Neural progenitor cell (in vitro differentiated cells): ENCODE measurements at regions not wholly inside any gene's neighbourhood (a gene's known extent, or its start where the extent isn't known, plus 50 kb on each side); places are given as distances from the start of the nearest gene placed in this dataset.

Source experiments
- DNase-seq: peaks from one replicate; pipeline ENCODE4 v3.0.0-alpha.2; 2016; ENCODE audit warnings: low spot score
- H2AFZ ChIP-seq: fragments of 200-600 bp; sonication (generic); replicated peaks from 2 replicates; pipeline ENCODE4 v1.6.1; 2016; ENCODE audit warnings: antibody characterized with exemption
- H3F3A ChIP-seq: fragments of 200-600 bp; sonication (generic); 2 replicates; pipeline ENCODE4 v1.6.1; 2016; ENCODE audit warnings: antibody characterized with exemption, low read depth
- H3K27ac ChIP-seq: fragments of 200-600 bp; sonication (generic); 2 replicates; pipeline ENCODE4 v1.5.1; 2016; ENCODE audit warnings: mild to moderate bottlenecking
- H3K27me3 ChIP-seq: fragments of 200-600 bp; sonication (generic); 2 replicates; pipeline ENCODE4 v1.6.1; 2016; ENCODE audit warnings: mild to moderate bottlenecking, moderate library complexity
- H3K36me3 ChIP-seq: fragments of 200-600 bp; sonication (generic); 2 replicates; pipeline ENCODE4 v1.5.1; 2016
- H3K4me1 ChIP-seq: fragments of 200-600 bp; sonication (generic); 2 replicates; pipeline ENCODE4 v1.6.1; 2016; ENCODE audit warnings: mixed run types
- H3K4me2 ChIP-seq: fragments of 200-600 bp; sonication (generic); 2 replicates; pipeline ENCODE4 v1.6.1; 2016
- H3K4me3 ChIP-seq: fragments of 200-600 bp; sonication (generic); 2 replicates; pipeline ENCODE4 v1.5.1; 2016
- H3K79me2 ChIP-seq: fragments of 200-600 bp; sonication (generic); 2 replicates; pipeline ENCODE4 v1.6.1; 2016; ENCODE audit warnings: low read depth
- H3K9ac ChIP-seq: fragments of 200-600 bp; sonication (generic); 2 replicates; pipeline ENCODE4 v1.6.1; 2016
- H3K9me3 ChIP-seq: fragments of 200-600 bp; sonication (generic); 2 replicates; pipeline ENCODE4 v1.5.1; 2016; ENCODE audit warnings: low read depth
- H4K20me1 ChIP-seq: fragments of 200-600 bp; sonication (generic); 2 replicates; pipeline ENCODE4 v1.6.1; 2016; ENCODE audit warnings: low read depth
- H3K27ac Mint-ChIP-seq: 3 replicates; pipeline ENCODE4 v1.8.0; 2021; ENCODE audit warnings: mixed read lengths
- H3K27me3 Mint-ChIP-seq: 2 replicates; pipeline ENCODE4 v1.8.0; 2022; ENCODE audit warnings: low read depth, mild to moderate bottlenecking, inconsistent platforms, moderate library complexity, mixed read lengths; ENCODE audit not compliant: insufficient read depth
- H3K36me3 Mint-ChIP-seq: 3 replicates; pipeline ENCODE4 v1.8.0; 2021; ENCODE audit warnings: mixed read lengths
- H3K4me1 Mint-ChIP-seq: 3 replicates; pipeline ENCODE4 v1.8.0; 2021; ENCODE audit warnings: mixed read lengths
- H3K4me3 Mint-ChIP-seq: 3 replicates; pipeline ENCODE4 v1.8.0; 2021; ENCODE audit warnings: mild to moderate bottlenecking, moderate library complexity, mixed read lengths
- H3K9me3 Mint-ChIP-seq: 3 replicates; pipeline ENCODE4 v1.8.0; 2020; ENCODE audit warnings: mixed read lengths
- CTCF ChIP-seq: fragments of 200-600 bp; sonication (generic); IDR thresholded peaks from 2 replicates; pipeline ENCODE4 v1.5.1; 2017; ENCODE audit warnings: antibody characterized with exemption, mild to moderate bottlenecking
- EZH2 ChIP-seq: fragments of 200-600 bp; sonication (generic); IDR thresholded peaks from 2 replicates; pipeline ENCODE4 v1.6.1; 2017; ENCODE audit warnings: antibody characterized with exemption, mild to moderate bottlenecking, moderate library complexity
- EZH2phosphoT487 ChIP-seq: fragments of 200-600 bp; sonication (generic); IDR thresholded peaks from 2 replicates; pipeline ENCODE4 v1.6.1; 2017; ENCODE audit warnings: antibody characterized with exemption

GRCh38 chr16:5736209-5736930 lies 638.8 kb upstream of the EEF2KMT start:
- Histone ChIP-seq H3K4me1 (no peaks in the 10 kb centered on the region), H3K27ac (no peak overlapping the region), H3K4me2 (no peak overlapping the region), H3K9ac (no peak overlapping the region), H3K79me2 (no peaks in the 10 kb centered on the region), H3K36me3 (no peaks in the 10 kb centered on the region), H3K4me3 (no peak overlapping the region), H4K20me1 (no peaks in the 10 kb centered on the region), H3F3A (no peaks in the 10 kb centered on the region), H3K9me3 (no peaks in the 10 kb centered on the region), H3K27me3 (no peaks in the 10 kb centered on the region), H2AFZ (no peak overlapping the region)
- H3K9me3 Mint-ChIP-seq, result no peaks in the 10 kb centered on the region
- H3K4me3 Mint-ChIP-seq, result no peak overlapping the region
- peaks cover 4% of the 10 kb centered on the region for H3K27me3 Mint-ChIP-seq
- no peaks in the 10 kb centered on the region for H3K36me3 Mint-ChIP-seq
- H3K4me1 Mint-ChIP-seq, result peaks cover 6% of the 10 kb centered on the region
- H3K27ac Mint-ChIP-seq, result no peak overlapping the region
- TF ChIP-seq CTCF (no peak), EZH2phosphoT487 (no peak), EZH2 (no peak)
- DNase-seq, result no peak

- Histone ChIP-seq H3K9ac (no peak overlapping the region), H3K4me1 (no peaks in the 10 kb centered on the region), H3K36me3 (no peaks in the 10 kb centered on the region), H3K79me2 (no peaks in the 10 kb centered on the region), H3K4me2 (no peak overlapping the region), H3K9me3 (no peaks in the 10 kb centered on the region), H3K27ac (no peak overlapping the region), H3K4me3 (no peak overlapping the region), H3F3A (no peaks in the 10 kb centered on the region), H3K27me3 (no peaks in the 10 kb centered on the region), H2AFZ (no peak overlapping the region), H4K20me1 (no peaks in the 10 kb centered on the region)
- no peak overlapping the region for H3K4me3 Mint-ChIP-seq
- H3K4me1 Mint-ChIP-seq, result peaks cover 6% of the 10 kb centered on the region
- TF ChIP-seq CTCF (no peak), EZH2 (no peak), EZH2phosphoT487 (no peak)
- H3K36me3 Mint-ChIP-seq, result no peaks in the 10 kb centered on the region
- DNase-seq, result no peak
- no peaks in the 10 kb centered on the region for H3K9me3 Mint-ChIP-seq
- no peak overlapping the region for H3K27ac Mint-ChIP-seq
- peaks cover 2% of the 10 kb centered on the region for H3K27me3 Mint-ChIP-seq
Measured at GRCh38 chr16:5735444-5735843, 637.8 kb upstream of the EEF2KMT start.

DNA sequence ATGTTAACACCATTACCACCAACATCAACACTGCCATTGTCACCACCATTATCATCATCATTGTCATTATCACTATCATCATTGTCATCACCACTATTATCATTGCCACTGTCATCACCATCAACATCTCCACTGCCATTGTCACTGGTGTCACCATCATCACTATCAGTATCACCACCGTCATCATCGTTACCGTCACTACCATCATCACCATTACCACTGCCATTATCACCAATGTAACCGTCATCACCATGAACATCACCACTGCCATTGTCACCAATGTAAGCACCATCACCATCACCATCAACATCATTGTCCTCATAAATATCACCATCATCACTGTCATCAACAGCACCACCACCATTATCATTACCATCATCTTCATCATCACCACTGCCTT lies 633.2 kb upstream of the EEF2KMT start:
- Histone ChIP-seq H3K36me3 (no peaks in the 10 kb centered on the region), H2AFZ (no peak overlapping the region), H3K4me1 (no peaks in the 10 kb centered on the region), H3K9me3 (no peaks in the 10 kb centered on the region), H3K27ac (no peak overlapping the region), H3F3A (no peaks in the 10 kb centered on the region), H3K79me2 (no peaks in the 10 kb centered on the region), H4K20me1 (no peaks in the 10 kb centered on the region), H3K4me2 (no peak overlapping the region), H3K9ac (no peak overlapping the region), H3K27me3 (no peaks in the 10 kb centered on the region), H3K4me3 (no peak overlapping the region)
- Mint-ChIP-seq H3K36me3 (no peaks in the 10 kb centered on the region), H3K4me3 (no peak overlapping the region), H3K27ac (no peak overlapping the region), H3K27me3 (peaks cover 2% of the 10 kb centered on the region), H3K4me1 (peaks cover 11% of the 10 kb centered on the region), H3K9me3 (no peaks in the 10 kb centered on the region)
- DNase-seq, result no peak
- TF ChIP-seq EZH2, result no peak
- TF ChIP-seq EZH2phosphoT487, result no peak
- no peak for TF ChIP-seq CTCF
